ENCODE measurements at regions not wholly inside any gene's neighbourhood (a gene's known extent, or its start where the extent isn't known, plus 50 kb on each side); places are given as distances from the start of the nearest gene placed in this dataset.

DNA sequence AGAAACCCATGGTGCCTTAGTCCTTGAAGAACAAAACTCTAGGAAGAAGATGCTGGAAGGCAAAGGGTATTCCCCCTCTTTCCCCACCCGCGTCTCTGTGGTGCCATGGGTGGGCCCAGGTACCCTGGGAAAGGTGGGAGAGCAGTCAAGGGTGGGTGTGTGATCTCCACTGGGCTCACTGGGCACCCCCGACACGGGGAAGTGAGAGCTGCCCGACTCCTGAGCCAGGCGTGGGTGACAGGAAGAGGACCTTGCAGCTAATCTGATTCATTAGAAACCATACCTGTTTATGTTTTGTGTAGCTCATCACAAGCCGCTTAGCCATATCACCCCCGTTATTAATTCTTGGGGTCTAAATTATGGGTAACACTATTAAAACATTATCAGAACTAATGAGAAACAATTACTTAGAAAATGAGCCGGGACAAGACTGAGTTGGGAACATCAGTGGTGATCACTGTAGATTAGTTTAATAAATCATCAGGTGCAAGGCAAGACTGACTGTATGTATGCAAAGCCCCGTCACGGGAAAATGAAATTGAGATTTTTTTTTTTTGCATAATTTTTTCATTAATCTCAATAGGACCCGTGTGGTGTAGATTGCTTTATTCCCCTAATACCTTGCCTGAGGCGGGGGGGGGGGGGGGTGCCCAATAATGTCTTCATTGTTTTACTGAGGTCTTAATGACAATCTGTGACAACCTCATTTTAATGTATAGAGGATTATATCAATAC, 77.3 kb downstream of the ZIC5 start (continued):
- TF ChIP-seq, protein P1, sequence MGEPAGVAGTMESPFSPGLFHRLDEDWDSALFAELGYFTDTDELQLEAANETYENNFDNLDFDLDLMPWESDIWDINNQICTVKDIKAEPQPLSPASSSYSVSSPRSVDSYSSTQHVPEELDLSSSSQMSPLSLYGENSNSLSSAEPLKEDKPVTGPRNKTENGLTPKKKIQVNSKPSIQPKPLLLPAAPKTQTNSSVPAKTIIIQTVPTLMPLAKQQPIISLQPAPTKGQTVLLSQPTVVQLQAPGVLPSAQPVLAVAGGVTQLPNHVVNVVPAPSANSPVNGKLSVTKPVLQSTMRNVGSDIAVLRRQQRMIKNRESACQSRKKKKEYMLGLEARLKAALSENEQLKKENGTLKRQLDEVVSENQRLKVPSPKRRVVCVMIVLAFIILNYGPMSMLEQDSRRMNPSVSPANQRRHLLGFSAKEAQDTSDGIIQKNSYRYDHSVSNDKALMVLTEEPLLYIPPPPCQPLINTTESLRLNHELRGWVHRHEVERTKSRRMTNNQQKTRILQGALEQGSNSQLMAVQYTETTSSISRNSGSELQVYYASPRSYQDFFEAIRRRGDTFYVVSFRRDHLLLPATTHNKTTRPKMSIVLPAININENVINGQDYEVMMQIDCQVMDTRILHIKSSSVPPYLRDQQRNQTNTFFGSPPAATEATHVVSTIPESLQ (CRISPR knock-in tag; IDR thresholded peaks at IDR 0.05) = no peak
- no peak for TF ChIP-seq AR (CRISPR knock-in tag; IDR thresholded peaks at IDR 0.05)
- TF ChIP-seq JAZF1 (CRISPR knock-in tag; IDR thresholded peaks at IDR 0.05) = no peak
- TF ChIP-seq STAT6 (CRISPR knock-in tag; conservative IDR thresholded peaks at IDR 0.05; ENCODE audit: low read depth) = no peak
- no peak for TF ChIP-seq ZSCAN18 (CRISPR knock-in tag; IDR thresholded peaks at IDR 0.05)
- no peak for TF ChIP-seq RORB (CRISPR knock-in tag; IDR thresholded peaks at IDR 0.05)

- peaks cover 68% of the 10 kb centered on the region for H3K4me1 Mint-ChIP-seq
- ChIA-PET CTCF (interaction anchor here (0.6 kb wide), 1 partner anchor 183 kb away, joined by 4 read pairs; no protein-coding TSS in a partner anchor), POLR2A (no interaction called here)
- H3K27ac Mint-ChIP-seq = no peak overlapping the region
- peaks cover 46% of the 10 kb centered on the region for H3K27me3 Mint-ChIP-seq (ENCODE audit: low read depth)
- H3K9me3 Mint-ChIP-seq = no peaks in the 10 kb centered on the region
- TF ChIP-seq, protein P1 (CRISPR knock-in tag; IDR thresholded peaks at IDR 0.05) = no peak
- TF ChIP-seq ZNF219 (CRISPR knock-in tag; IDR thresholded peaks at IDR 0.05; ENCODE audit: borderline replicate concordance) (no peak), TP53 (CRISPR knock-in tag; IDR thresholded peaks at IDR 0.05) (no peak), ZNF121 (CRISPR knock-in tag; IDR thresholded peaks at IDR 0.05) (no peak), JUN (CRISPR knock-in tag; IDR thresholded peaks at IDR 0.05) (no peak), GABPB1 (CRISPR knock-in tag; IDR thresholded peaks at IDR 0.05) (no peak), USF1 (CRISPR knock-in tag; IDR thresholded peaks at IDR 0.05) (no peak), ZNF396 (CRISPR knock-in tag; IDR thresholded peaks at IDR 0.05; ENCODE audit: borderline replicate concordance) (no peak), SOX15 (CRISPR knock-in tag; IDR thresholded peaks at IDR 0.05) (no peak)
- TF ChIP-seq, protein P2, sequence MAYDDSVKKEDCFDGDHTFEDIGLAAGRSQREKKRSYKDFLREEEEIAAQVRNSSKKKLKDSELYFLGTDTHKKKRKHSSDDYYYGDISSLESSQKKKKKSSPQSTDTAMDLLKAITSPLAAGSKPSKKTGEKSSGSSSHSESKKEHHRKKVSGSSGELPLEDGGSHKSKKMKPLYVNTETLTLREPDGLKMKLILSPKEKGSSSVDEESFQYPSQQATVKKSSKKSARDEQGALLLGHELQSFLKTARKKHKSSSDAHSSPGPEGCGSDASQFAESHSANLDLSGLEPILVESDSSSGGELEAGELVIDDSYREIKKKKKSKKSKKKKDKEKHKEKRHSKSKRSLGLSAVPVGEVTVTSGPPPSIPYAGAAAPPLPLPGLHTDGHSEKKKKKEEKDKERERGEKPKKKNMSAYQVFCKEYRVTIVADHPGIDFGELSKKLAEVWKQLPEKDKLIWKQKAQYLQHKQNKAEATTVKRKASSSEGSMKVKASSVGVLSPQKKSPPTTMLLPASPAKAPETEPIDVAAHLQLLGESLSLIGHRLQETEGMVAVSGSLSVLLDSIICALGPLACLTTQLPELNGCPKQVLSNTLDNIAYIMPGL (CRISPR knock-in tag; IDR thresholded peaks at IDR 0.05) = no peak
- DNase-seq (ENCODE audit: low spot score) = no peak
- no peaks in the 10 kb centered on the region for H3K36me3 Mint-ChIP-seq
- peak overlapping the region; percentile 41 for H3K4me3 Mint-ChIP-seq
- no peak for ATAC-seq
Observed at GRCh38 chr13:99893567-99893966, 78.0 kb downstream of the ZIC5 start.
